Esophagus (tissue), 2 donors: ENCODE measurements at regions not wholly inside any gene's neighbourhood (a gene's known extent, or its start where the extent isn't known, plus 50 kb on each side); places are given as distances from the start of the nearest gene placed in this dataset.

Experiments
- H3K27ac ChIP-seq, 2 donors: one replicate each; pipeline ENCODE4 v1.5.1; 2013; ENCODE audit warnings: low read depth in 2 of 2, mild to moderate bottlenecking in 2 of 2, inconsistent platforms in 1 of 2, low read length in 1 of 2, moderate library complexity in 1 of 2
- H3K27me3 ChIP-seq, 2 donors: one replicate each; pipeline ENCODE4 v1.6.1; 2013; ENCODE audit warnings: low read length in 2 of 2, control low read depth in 1 of 2, mild to moderate bottlenecking in 1 of 2; ENCODE audit not compliant: insufficient read depth in 2 of 2, control insufficient read depth in 1 of 2
- H3K36me3 ChIP-seq, 2 donors: one replicate each; pipeline ENCODE4 v1.6.1; 2013; ENCODE audit warnings: low read length in 1 of 2; ENCODE audit not compliant: control insufficient read depth in 2 of 2, insufficient read depth in 2 of 2
- H3K4me1 ChIP-seq, 2 donors: one replicate each; pipeline ENCODE4 v1.6.1; 2013; ENCODE audit warnings: low read length in 1 of 2; ENCODE audit not compliant: control insufficient read depth in 2 of 2, insufficient read depth in 2 of 2
- H3K4me3 ChIP-seq, 2 donors: one replicate each; pipeline ENCODE4 v1.5.1; 2013; ENCODE audit warnings: low read length in 2 of 2, mild to moderate bottlenecking in 2 of 2, low read depth in 1 of 2, moderate library complexity in 1 of 2
- H3K9me3 ChIP-seq, 2 donors: one replicate each; pipeline ENCODE4 v1.6.1; 2013; ENCODE audit warnings: mild to moderate bottlenecking in 2 of 2, low read depth in 1 of 2, low read length in 1 of 2, moderate library complexity in 1 of 2; ENCODE audit not compliant: control insufficient read depth in 2 of 2, insufficient read depth in 1 of 2
- WGBS, 2 donors: extraction: QIAGEN DNeasy Blood & Tissue Kit; methylation state at CpG; one replicate each; pipeline ENCODE4 v1.1.7; 2013; 5-methylcytosine and 5-hydroxymethylcytosine counted together
- donor health status: healthy with polysubstance abuse.
- donor health status: Bipolar disorder and iron deficiency.

GRCh38 chr1:63710308-63710707, 63.5 kb upstream of the ROR1 start:
- H3K36me3 ChIP-seq = no peaks in the 10 kb centered on the region
- peaks cover 0 to 2% of the 10 kb centered on the region in 2 donors for H3K4me1 ChIP-seq
- 95 to 96% methylated on average over 4 of the region's 4 CpGs for WGBS, 2 donors
- H3K4me3 ChIP-seq = no peak overlapping the region
- no peaks in the 10 kb centered on the region for H3K9me3 ChIP-seq
- no peaks in the 10 kb centered on the region for H3K27me3 ChIP-seq
- no peak overlapping the region for H3K27ac ChIP-seq

GRCh38 chr1:63710761-63711380, 62.9 kb upstream of the ROR1 start:
- Histone ChIP-seq H3K36me3 (no peaks in the 10 kb centered on the region), H3K9me3 (no peaks in the 10 kb centered on the region), H3K27me3 (no peaks in the 10 kb centered on the region), H3K4me1 (peaks cover 0 to 2% of the 10 kb centered on the region in 2 donors), H3K27ac (no peak overlapping the region), H3K4me3 (no peak overlapping the region)
- WGBS, 2 donors = 79 to 87% methylated on average over 1 of the region's 1 CpG

GRCh38 chr1:63713041-63713440, 60.8 kb upstream of the ROR1 start:
- Histone ChIP-seq H3K27ac (no peak overlapping the region), H3K27me3 (no peaks in the 10 kb centered on the region), H3K4me1 (peaks cover 0 to 2% of the 10 kb centered on the region in 2 donors), H3K36me3 (no peaks in the 10 kb centered on the region), H3K4me3 (no peak overlapping the region), H3K9me3 (no peaks in the 10 kb centered on the region)
- WGBS, 2 donors = 87 to 89% methylated on average over 3 of the region's 3 CpGs

- H3K27ac ChIP-seq = no peak overlapping the region
- H3K4me1 ChIP-seq = peaks cover 0 to 2% of the 10 kb centered on the region in 2 donors
- no peak overlapping the region for H3K4me3 ChIP-seq
- WGBS, 2 donors = 39 to 71% methylated on average over 6 of the region's 6 CpGs
- no peaks in the 10 kb centered on the region for H3K9me3 ChIP-seq
- H3K27me3 ChIP-seq = no peaks in the 10 kb centered on the region
- H3K36me3 ChIP-seq = no peaks in the 10 kb centered on the region
Measured at GRCh38 chr1:63713627-63714481, 60.0 kb upstream of the ROR1 start.

GRCh38 chr1:63714482-63714760, 59.4 kb upstream of the ROR1 start:
- Histone ChIP-seq H3K27me3 (no peaks in the 10 kb centered on the region), H3K4me3 (no peak overlapping the region), H3K9me3 (no peaks in the 10 kb centered on the region), H3K27ac (peak overlapping the region in 1 of 2 donors; percentile 7), H3K4me1 (peaks cover 0 to 2% of the 10 kb centered on the region in 2 donors), H3K36me3 (no peaks in the 10 kb centered on the region)
- 27 to 46% methylated on average over 2 of the region's 2 CpGs for WGBS, 2 donors

- Histone ChIP-seq H3K36me3 (no peaks in the 10 kb centered on the region), H3K4me1 (peaks cover 0 to 5% of the 10 kb centered on the region in 2 donors), H3K4me3 (no peak overlapping the region), H3K9me3 (no peaks in the 10 kb centered on the region), H3K27ac (no peak overlapping the region), H3K27me3 (no peaks in the 10 kb centered on the region)
- WGBS, 2 donors = 75 to 79% methylated on average over 4 of the region's 4 CpGs
Measured at GRCh38 chr1:63717511-63718065, 56.2 kb upstream of the ROR1 start.

GRCh38 chr1:63718541-63718970, 55.3 kb upstream of the ROR1 start:
- H3K4me3 ChIP-seq = no peak overlapping the region
- no peaks in the 10 kb centered on the region for H3K9me3 ChIP-seq
- H3K4me1 ChIP-seq = peaks cover 0 to 2% of the 10 kb centered on the region in 2 donors
- no peaks in the 10 kb centered on the region for H3K27me3 ChIP-seq
- no peak overlapping the region for H3K27ac ChIP-seq
- H3K36me3 ChIP-seq = no peaks in the 10 kb centered on the region
- 70 to 94% methylated on average over 4 of the region's 4 CpGs for WGBS, 2 donors

GRCh38 chr1:63721531-63722189, 52.2 kb upstream of the ROR1 start:
- H3K27me3 ChIP-seq = no peaks in the 10 kb centered on the region
- no peaks in the 10 kb centered on the region for H3K9me3 ChIP-seq
- H3K4me1 ChIP-seq = peaks cover 0 to 2% of the 10 kb centered on the region in 2 donors
- H3K27ac ChIP-seq = no peak overlapping the region
- H3K36me3 ChIP-seq = no peaks in the 10 kb centered on the region
- 55 to 62% methylated on average over 3 of the region's 3 CpGs for WGBS, 2 donors
- no peak overlapping the region for H3K4me3 ChIP-seq

GRCh38 chr1:63723602-63724001, 50.2 kb upstream of the ROR1 start:
- H3K9me3 ChIP-seq = no peaks in the 10 kb centered on the region
- 46 to 50% methylated on average over 3 of the region's 3 CpGs for WGBS, 2 donors
- H3K27me3 ChIP-seq = no peaks in the 10 kb centered on the region
- H3K4me3 ChIP-seq = no peak overlapping the region
- H3K4me1 ChIP-seq = peaks cover 0 to 2% of the 10 kb centered on the region in 2 donors
- no peak overlapping the region for H3K27ac ChIP-seq
- H3K36me3 ChIP-seq = no peaks in the 10 kb centered on the region
